H1 (cell line): ENCODE measurements at regions not wholly inside any gene's neighbourhood (a gene's known extent, or its start where the extent isn't known, plus 50 kb on each side); places are given as distances from the start of the nearest gene placed in this dataset.

Experiments used
- CTCF ChIA-PET: fragments of 300-600 bp; sonication (Branson Sonifier 250); formaldehyde crosslinking; loops from one replicate; lab custom pipeline; 2021; ENCODE audit not compliant: partially characterized antibody; lab: Charles Lee
- POLR2A ChIA-PET: fragments of 300-600 bp; sonication (Branson Sonifier 250); formaldehyde crosslinking; loops from one replicate; lab custom pipeline; 2021; ENCODE audit warnings: inconsistent platforms; ENCODE audit not compliant: partially characterized antibody; lab: Charles Lee
- DNase-seq, 2 experiments: peaks; one replicate each; pipeline versions ENCODE4 v3.0.0 to v3.0.0-alpha.2; 2010 to 2022; ENCODE audit warnings: low spot score in 2 of 2, low read depth in 1 of 2, mixed read lengths in 1 of 2
- FAIRE-seq: peaks from 2 replicates; lab custom pipeline; 2011; peaks lifted over from hg19 to GRCh38; lab: Jason Lieb, UNC
- H2AFZ ChIP-seq: 2 replicates; pipeline ENCODE4 v1.8.1; 2012; ENCODE audit warnings: low read length, inconsistent platforms
- H2AK5ac ChIP-seq: 2 replicates; pipeline ENCODE4 v1.6.1; 2013; ENCODE audit warnings: low read depth, low read length
- H2BK120ac ChIP-seq: replicated peaks from 2 replicates; pipeline ENCODE3; 2013; ENCODE audit warnings: low read depth, low read length, inconsistent platforms
- H2BK12ac ChIP-seq: 2 replicates; pipeline ENCODE4 v1.6.1; 2013; ENCODE audit warnings: low read depth, low read length
- H2BK15ac ChIP-seq: 2 replicates; pipeline ENCODE4 v1.6.1; 2013; ENCODE audit warnings: low read length
- H2BK20ac ChIP-seq: 2 replicates; pipeline ENCODE4 v1.6.1; 2013; ENCODE audit warnings: low read length
- H2BK5ac ChIP-seq: 2 replicates; pipeline ENCODE4 v1.6.1; 2013; ENCODE audit warnings: low read depth, low read length
- H3K14ac ChIP-seq: 2 replicates; pipeline ENCODE4 v1.6.1; 2013; ENCODE audit warnings: inconsistent platforms; ENCODE audit not compliant: insufficient read length
- H3K18ac ChIP-seq: 2 replicates; pipeline ENCODE4 v1.6.1; 2013; ENCODE audit warnings: low read length; ENCODE audit errors: extremely low read depth
- H3K23ac ChIP-seq: 2 replicates; pipeline ENCODE4 v1.6.1; 2013; ENCODE audit warnings: inconsistent platforms; ENCODE audit not compliant: insufficient read length
- H3K23me2 ChIP-seq: 2 replicates; pipeline ENCODE4 v1.6.1; 2013; ENCODE audit warnings: low read depth, low read length
- H3K27ac ChIP-seq: 2 replicates; pipeline ENCODE4 v1.6.1; 2011; ENCODE audit warnings: low read depth, low read length, inconsistent platforms
- H3K27me3 ChIP-seq, 4 experiments: replicated peaks in 1 of 4; 1 replicate in 1 of 4; 2 replicates in 3 of 4; pipeline versions ENCODE4 v1.6.1 to v1.8.1; 2011 to 2013; ENCODE audit warnings: low read length in 3 of 4, mild to moderate bottlenecking in 3 of 4, inconsistent platforms in 2 of 4, mixed read lengths in 2 of 4, moderate library complexity in 1 of 4; ENCODE audit not compliant: control insufficient read depth in 3 of 4, insufficient read depth in 3 of 4; ENCODE audit errors: extremely low read depth in 1 of 4
- H3K36me3 ChIP-seq, 4 experiments: 2 replicates each; pipeline versions ENCODE4 v1.6.1 to v1.8.1; 2011 to 2013; ENCODE audit warnings: mild to moderate bottlenecking in 4 of 4, low read length in 3 of 4, moderate library complexity in 2 of 4, control low read depth in 1 of 4, inconsistent platforms in 1 of 4; ENCODE audit not compliant: insufficient read depth in 4 of 4, control insufficient read depth in 2 of 4
- H3K4ac ChIP-seq: replicated peaks from 2 replicates; pipeline ENCODE3; 2013; ENCODE audit warnings: low read length, low read depth, mixed read lengths, inconsistent platforms; ENCODE audit not compliant: insufficient read length
- H3K4me1 ChIP-seq, 4 experiments: replicated peaks in 1 of 4; 1 replicate in 1 of 4; 2 replicates in 3 of 4; pipeline versions ENCODE4 v1.6.1 to v1.8.1; 2011 to 2013; ENCODE audit warnings: low read length in 3 of 4, inconsistent platforms in 2 of 4, mixed read lengths in 1 of 4; ENCODE audit not compliant: insufficient read depth in 4 of 4, control insufficient read depth in 3 of 4
- H3K4me2 ChIP-seq, 2 experiments: 2 replicates each; pipeline versions ENCODE4 v1.6.1 to v1.8.1; 2011 to 2013; ENCODE audit warnings: low read depth in 2 of 2, low read length in 2 of 2, control low read depth in 1 of 2, inconsistent platforms in 1 of 2, mild to moderate bottlenecking in 1 of 2; ENCODE audit not compliant: insufficient read depth in 1 of 2
- H3K4me3 ChIP-seq, 4 experiments: fragments of 200-600, 300-600 bp in 1 of 4; sonication (generic), shearing (Covaris generic), sonication (Bioruptor Twin) in 1 of 4; 2 replicates each; pipeline versions ENCODE4 v1.5.1 to v1.8.1; 2011 to 2016; ENCODE audit warnings: low read length in 4 of 4, low read depth in 3 of 4, control low read depth in 2 of 4, inconsistent platforms in 2 of 4, mild to moderate bottlenecking in 2 of 4, mixed read lengths in 1 of 4, moderate library complexity in 1 of 4; ENCODE audit not compliant: insufficient read depth in 2 of 4; ENCODE audit errors: extremely low read depth in 1 of 4
- H3K56ac ChIP-seq: replicated peaks from 2 replicates; pipeline ENCODE3; 2013; ENCODE audit warnings: low read depth, mild to moderate bottlenecking, mixed read lengths, low read length, inconsistent platforms; ENCODE audit not compliant: insufficient read length
- H3K79me1 ChIP-seq: 2 replicates; pipeline ENCODE4 v1.6.1; 2013; ENCODE audit warnings: low read depth, low read length, control low read depth
- H3K79me2 ChIP-seq, 2 experiments: 2 replicates each; pipeline versions ENCODE4 v1.6.1 to v1.8.1; 2012 to 2013; ENCODE audit warnings: low read length in 2 of 2, mild to moderate bottlenecking in 2 of 2, inconsistent platforms in 1 of 2; ENCODE audit not compliant: insufficient read depth in 2 of 2, control insufficient read depth in 1 of 2
- H3K9ac ChIP-seq, 4 experiments: replicated peaks in 1 of 4; 1 replicate in 1 of 4; 2 replicates in 3 of 4; pipeline versions ENCODE4 v1.6.1 to v1.8.1; 2011 to 2013; ENCODE audit warnings: low read depth in 3 of 4, low read length in 3 of 4, control low read depth in 2 of 4, mild to moderate bottlenecking in 2 of 4, moderate library complexity in 2 of 4, inconsistent platforms in 1 of 4; ENCODE audit errors: extremely low read depth in 1 of 4
- H3K9me3 ChIP-seq, 2 experiments: 2 replicates each; pipeline versions ENCODE4 v1.6.1 to v1.8.1; 2012 to 2013; ENCODE audit warnings: mild to moderate bottlenecking in 2 of 2, moderate library complexity in 2 of 2, control low read depth in 1 of 2, inconsistent platforms in 1 of 2, low read depth in 1 of 2, low read length in 1 of 2, mixed read lengths in 1 of 2; ENCODE audit not compliant: insufficient read depth in 2 of 2
- H4K20me1 ChIP-seq, 2 experiments: replicated peaks in 1 of 2; 2 replicates each; pipeline versions ENCODE3 to v1.8.1; 2011 to 2013; ENCODE audit warnings: inconsistent platforms in 2 of 2, low read length in 2 of 2, mild to moderate bottlenecking in 1 of 2; ENCODE audit not compliant: insufficient read depth in 2 of 2, control insufficient read depth in 1 of 2
- H4K5ac ChIP-seq: 2 replicates; pipeline ENCODE4 v1.6.1; 2013; ENCODE audit warnings: low read length, low read depth, mixed read lengths, inconsistent platforms; ENCODE audit not compliant: insufficient read length
- H4K8ac ChIP-seq: 2 replicates; pipeline ENCODE4 v1.8.0; 2013; ENCODE audit warnings: mild to moderate bottlenecking, moderate library complexity, low read length, inconsistent platforms; ENCODE audit not compliant: insufficient read depth; ENCODE audit errors: extremely low read depth
- H4K91ac ChIP-seq: replicated peaks from 2 replicates; pipeline ENCODE3; 2013; ENCODE audit warnings: low read length, mixed read lengths, inconsistent platforms; ENCODE audit not compliant: insufficient read length
- CTBP2 ChIP-seq: IDR thresholded peaks from 2 replicates; pipeline ENCODE4 v1.7.0; 2011; ENCODE audit warnings: borderline replicate concordance, mild to moderate bottlenecking, moderate library complexity, mixed read lengths, low read length; ENCODE audit not compliant: insufficient read depth, insufficient read length
- GABPA ChIP-seq: IDR thresholded peaks from 2 replicates; pipeline ENCODE4 v1.6.1; 2011; ENCODE audit warnings: mild to moderate bottlenecking, low read length, moderate library complexity, borderline replicate concordance; ENCODE audit not compliant: insufficient read depth
- NRF1 ChIP-seq: IDR thresholded peaks from 2 replicates; pipeline ENCODE4 v1.6.1; 2011; ENCODE audit warnings: mild to moderate bottlenecking, low read depth, low read length, improper control_type of control experiment
- POLR2A ChIP-seq, 2 experiments: IDR thresholded peaks; 1 replicate in 1 of 2; 2 replicates in 1 of 2; pipeline ENCODE4 v1.6.1; 2011; ENCODE audit warnings: low read depth in 2 of 2, low read length in 2 of 2, mild to moderate bottlenecking in 2 of 2; ENCODE audit errors: control extremely low read depth in 1 of 2
- POU5F1 ChIP-seq: IDR thresholded peaks from 2 replicates; pipeline ENCODE4 v1.6.1; 2011; ENCODE audit warnings: low read depth, mild to moderate bottlenecking, low read length, moderate library complexity
- SIX5 ChIP-seq: IDR thresholded peaks from 2 replicates; pipeline ENCODE4 v1.6.1; 2011; ENCODE audit warnings: mild to moderate bottlenecking, low read depth, low read length
- SUZ12 ChIP-seq: fragments of 200-600 bp; sonication (generic); IDR thresholded peaks from 2 replicates; pipeline ENCODE4 v1.6.1; 2012; ENCODE audit warnings: mild to moderate bottlenecking, inconsistent platforms, low read length, moderate library complexity, mixed read lengths
- TAF1 ChIP-seq: IDR thresholded peaks from 2 replicates; pipeline ENCODE4 v1.6.1; 2011; ENCODE audit warnings: mild to moderate bottlenecking, low read depth, low read length
- WGBS, 2 experiments: shearing (Covaris generic) in 1 of 2; methylation state at CpG; one replicate each; pipeline versions ENCODE4 v1.1.6 to v1.1.7; 2013 to 2015; ENCODE audit warnings: low lambda C conversion rate in 2 of 2, mixed read lengths in 2 of 2, inconsistent platforms in 1 of 2, low coverage in 1 of 2, missing lambda C conversion rate in 1 of 2; ENCODE audit not compliant: insufficient replicate concordance in 2 of 2, insufficient coverage in 1 of 2, insufficient read length in 1 of 2; ENCODE audit errors: extremely low coverage in 1 of 2, missing lambda C conversion rate in 1 of 2; 5-methylcytosine and 5-hydroxymethylcytosine counted together
- TF ChIP-seq, protein P1 (sequence below): IDR thresholded peaks from 2 replicates; pipeline ENCODE4 v1.6.1; 2012; ENCODE audit warnings: low read length, inconsistent platforms
- TF ChIP-seq, protein P2 (sequence below): IDR thresholded peaks from 2 replicates; pipeline ENCODE4 v1.6.1; 2011; ENCODE audit warnings: low read length, improper control_type of control experiment

DNA sequence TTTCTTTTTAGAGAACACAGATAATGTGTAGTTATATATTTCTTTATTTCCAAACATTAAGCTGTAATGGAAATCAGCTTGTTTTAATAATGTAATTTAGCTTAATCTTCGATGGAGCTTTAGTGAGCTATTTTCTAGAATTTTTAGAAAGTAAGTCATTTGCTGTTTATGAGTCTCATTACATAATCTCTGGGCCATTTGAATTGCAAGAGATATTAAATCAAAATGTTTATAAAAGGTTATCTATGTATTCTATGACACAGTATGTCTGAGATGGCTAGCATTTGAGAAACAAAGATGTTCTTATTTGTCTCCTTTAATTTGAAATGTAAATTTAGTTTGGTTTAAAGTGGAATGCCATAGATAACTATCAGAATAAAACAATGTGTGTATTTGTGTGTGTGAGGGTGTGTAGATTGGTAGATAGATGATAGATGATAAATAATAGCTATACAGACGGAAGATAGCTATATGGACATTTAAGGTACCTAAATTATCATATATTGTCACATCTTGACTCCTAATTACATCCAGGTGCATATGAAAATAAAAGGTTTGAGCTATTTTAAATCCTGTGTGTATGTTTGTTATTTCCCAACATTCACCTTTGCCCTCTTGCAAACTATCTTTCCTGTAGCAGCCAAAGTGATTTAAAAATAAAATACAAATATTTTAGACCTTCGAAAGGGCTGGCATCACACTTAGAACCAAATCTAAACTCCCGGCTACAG lies 478.0 kb upstream of the KLF6 start:
- Histone ChIP-seq H3K4me1 (no peaks in the 10 kb centered on the region), H3K9me3 (no peaks in the 10 kb centered on the region), H3K23ac (no peak overlapping the region), H4K5ac (no peak overlapping the region), H3K9ac (no peak overlapping the region), H4K8ac (no peak overlapping the region), H3K4me2 (no peak overlapping the region), H3K18ac (no peak overlapping the region), H3K79me2 (no peaks in the 10 kb centered on the region), H3K56ac (no peak overlapping the region), H2BK120ac (no peak overlapping the region), H3K4me3 (no peak overlapping the region), H2AFZ (no peak overlapping the region), H3K36me3 (no peaks in the 10 kb centered on the region), H2AK5ac (no peak overlapping the region), H3K79me1 (no peaks in the 10 kb centered on the region), H3K14ac (no peak overlapping the region), H2BK20ac (no peak overlapping the region), H3K27me3 (no peaks in the 10 kb centered on the region), H4K91ac (no peak overlapping the region), H2BK12ac (no peak overlapping the region), H4K20me1 (no peaks in the 10 kb centered on the region), H3K23me2 (no peaks in the 10 kb centered on the region), H2BK5ac (no peak overlapping the region), H2BK15ac (no peak overlapping the region), H3K4ac (no peak overlapping the region), H3K27ac (no peak overlapping the region)
- ChIA-PET POLR2A (no interaction called here), CTCF (interaction anchor here (0.6 to 1.2 kb wide), 2 partner anchors 16 to 44 kb away, joined by 3 to 4 read pairs; no protein-coding TSS in a partner anchor)
- 92 to 100% methylated on average over 1 to 4 of the region's 4 CpGs for WGBS, 2 experiments
- FAIRE-seq (no peak), DNase-seq (no peak)
- TF ChIP-seq TAF1 (no peak), SIX5 (no peak), SUZ12 (no peak), NRF1 (no peak), POLR2A (IDR thresholded peaks at IDR 0.05; ENCODE audit: control extremely low read depth in 1 of 2, low read depth in 2 of 2, low read length in 2 of 2) (no peak), CTBP2 (no peak), POU5F1 (no peak), GABPA (no peak)
- TF ChIP-seq, protein P1, sequence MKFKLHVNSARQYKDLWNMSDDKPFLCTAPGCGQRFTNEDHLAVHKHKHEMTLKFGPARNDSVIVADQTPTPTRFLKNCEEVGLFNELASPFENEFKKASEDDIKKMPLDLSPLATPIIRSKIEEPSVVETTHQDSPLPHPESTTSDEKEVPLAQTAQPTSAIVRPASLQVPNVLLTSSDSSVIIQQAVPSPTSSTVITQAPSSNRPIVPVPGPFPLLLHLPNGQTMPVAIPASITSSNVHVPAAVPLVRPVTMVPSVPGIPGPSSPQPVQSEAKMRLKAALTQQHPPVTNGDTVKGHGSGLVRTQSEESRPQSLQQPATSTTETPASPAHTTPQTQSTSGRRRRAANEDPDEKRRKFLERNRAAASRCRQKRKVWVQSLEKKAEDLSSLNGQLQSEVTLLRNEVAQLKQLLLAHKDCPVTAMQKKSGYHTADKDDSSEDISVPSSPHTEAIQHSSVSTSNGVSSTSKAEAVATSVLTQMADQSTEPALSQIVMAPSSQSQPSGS, result no peak
- TF ChIP-seq, protein P2, sequence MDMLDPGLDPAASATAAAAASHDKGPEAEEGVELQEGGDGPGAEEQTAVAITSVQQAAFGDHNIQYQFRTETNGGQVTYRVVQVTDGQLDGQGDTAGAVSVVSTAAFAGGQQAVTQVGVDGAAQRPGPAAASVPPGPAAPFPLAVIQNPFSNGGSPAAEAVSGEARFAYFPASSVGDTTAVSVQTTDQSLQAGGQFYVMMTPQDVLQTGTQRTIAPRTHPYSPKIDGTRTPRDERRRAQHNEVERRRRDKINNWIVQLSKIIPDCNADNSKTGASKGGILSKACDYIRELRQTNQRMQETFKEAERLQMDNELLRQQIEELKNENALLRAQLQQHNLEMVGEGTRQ, result no peak
